Activated CD8-positive, alpha-beta memory T cell treated with anti-CD3 and anti-CD28 coated beads, Interleukin-2, amount 10 ng/mL, durations not matched to agents 7 days and 5 days (primary cell): ENCODE measurements at regions not wholly inside any gene's neighbourhood (a gene's known extent, or its start where the extent isn't known, plus 50 kb on each side); places are given as distances from the start of the nearest gene placed in this dataset.
"Not testable (repeated sequence)": the region's sequence is repeated elsewhere in the genome, so short reads cannot be mapped to it uniquely, and the experiment has no call there.

Experiments
- ATAC-seq: fragments of 150-1000 bp; cut with Tn5 transposase; one replicate; pipeline ENCODE4 v1.10.0; 2021; ENCODE audit warnings: moderate library complexity
- CTCF ChIA-PET: fragments of 350-600 bp; sonication (Branson Sonifier 250); formaldehyde crosslinking; loops from one replicate; lab custom pipeline; 2021; ENCODE audit warnings: antibody characterized with exemption; lab: Charles Lee
- DNase-seq: peaks from one replicate; pipeline ENCODE4 v3.0.0-alpha.2; 2020
- H3K27ac Mint-ChIP-seq: one replicate; pipeline ENCODE4 v1.8.0; 2021; ENCODE audit warnings: mild to moderate bottlenecking, mixed read lengths
- H3K27me3 Mint-ChIP-seq: one replicate; pipeline ENCODE4 v1.8.0; 2021; ENCODE audit warnings: mixed read lengths
- H3K36me3 Mint-ChIP-seq: one replicate; pipeline ENCODE4 v1.8.0; 2021; ENCODE audit warnings: mild to moderate bottlenecking, mixed read lengths
- H3K4me1 Mint-ChIP-seq: one replicate; pipeline ENCODE4 v1.8.0; 2021; ENCODE audit warnings: mixed read lengths
- H3K4me3 Mint-ChIP-seq: one replicate; pipeline ENCODE4 v1.8.0; 2021; ENCODE audit warnings: mild to moderate bottlenecking, moderate library complexity, mixed read lengths
- H3K9me3 Mint-ChIP-seq: one replicate; pipeline ENCODE4 v1.8.0; 2022; ENCODE audit warnings: low read depth, mixed read lengths

DNA sequence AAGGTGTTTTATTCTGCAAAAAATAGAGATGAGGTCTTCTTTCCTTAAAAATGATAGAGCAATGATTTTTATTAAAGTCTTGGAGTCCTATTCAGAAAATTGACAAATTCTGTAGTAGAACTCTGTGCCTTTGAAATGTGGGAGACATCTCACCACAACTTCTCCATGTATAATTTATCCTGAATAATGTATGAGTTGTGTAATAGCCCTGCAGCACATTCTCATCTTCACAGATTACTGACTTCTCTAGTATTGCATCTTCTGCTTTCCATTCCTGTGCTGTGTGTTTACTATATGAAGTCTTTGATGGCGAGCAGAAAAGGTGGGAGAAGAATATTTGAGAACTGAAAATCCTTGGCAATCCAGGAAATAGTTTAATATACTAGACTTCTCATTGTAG is 255.6 kb downstream of the TTC6 start:
- no peak overlapping the region for H3K4me3 Mint-ChIP-seq
- H3K27me3 Mint-ChIP-seq = peaks cover 2% of the 10 kb centered on the region
- no peak for DNase-seq
- no peak for ATAC-seq
- H3K9me3 Mint-ChIP-seq = no peaks in the 10 kb centered on the region
- no peak overlapping the region for H3K27ac Mint-ChIP-seq
- CTCF ChIA-PET = no interaction called here
- H3K4me1 Mint-ChIP-seq = no peaks in the 10 kb centered on the region
- H3K36me3 Mint-ChIP-seq = no peaks in the 10 kb centered on the region

DNA sequence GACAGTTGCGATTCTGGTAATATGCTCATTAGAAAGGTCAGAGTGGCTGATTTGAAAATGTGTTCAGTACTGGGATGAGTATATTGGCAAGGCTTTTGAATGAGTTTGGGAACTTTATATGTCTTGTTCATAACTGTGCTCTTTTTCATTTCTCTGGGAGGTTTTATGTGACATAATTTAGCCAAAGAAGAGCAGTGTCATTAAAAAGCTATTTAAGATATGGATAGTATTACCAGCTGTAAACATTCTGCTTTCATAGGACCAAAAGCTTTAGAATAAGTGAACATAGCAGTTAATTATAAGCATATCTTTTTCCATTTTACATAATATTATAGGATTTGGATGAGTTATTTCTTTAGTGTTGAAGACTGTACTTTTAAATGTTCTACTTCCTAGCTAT is 260.4 kb downstream of the TTC6 start:
- Mint-ChIP-seq H3K9me3 (no peaks in the 10 kb centered on the region), H3K4me3 (no peak overlapping the region), H3K36me3 (no peaks in the 10 kb centered on the region), H3K27ac (no peak overlapping the region), H3K27me3 (peaks cover 2% of the 10 kb centered on the region), H3K4me1 (no peaks in the 10 kb centered on the region)
- CTCF ChIA-PET = interaction anchor here (1.0 to 1.1 kb wide), 2 partner anchors 19 to 626 kb away, joined by 3 read pairs; no protein-coding TSS in a partner anchor
- DNase-seq (no peak), ATAC-seq (no peak)

DNA sequence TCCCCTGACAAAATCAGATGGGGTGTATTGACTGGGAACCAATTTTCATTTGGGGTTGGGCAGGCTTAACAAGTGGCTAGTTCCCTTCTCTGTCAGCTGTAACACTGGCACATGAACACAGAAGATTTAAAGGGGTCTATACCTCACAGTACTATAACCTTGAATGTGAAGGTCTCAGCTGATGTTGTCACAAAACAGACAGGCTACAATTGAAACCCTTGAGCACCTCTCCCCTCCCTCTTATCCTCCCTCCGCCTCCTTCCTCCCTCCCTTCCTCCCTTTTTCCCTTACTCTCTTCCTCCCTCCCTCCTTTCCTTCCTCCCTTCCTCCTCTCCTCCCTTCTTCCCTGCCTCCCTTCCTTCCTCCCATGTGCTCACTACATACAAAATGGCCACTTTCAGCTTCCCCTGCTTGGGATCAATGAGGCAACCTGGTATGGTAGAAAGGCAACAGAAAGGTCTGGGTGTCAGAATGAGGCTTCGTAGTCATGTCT is 262.4 kb downstream of the TTC6 start:
- Mint-ChIP-seq H3K36me3 (no peaks in the 10 kb centered on the region), H3K4me1 (no peaks in the 10 kb centered on the region), H3K27ac (no peak overlapping the region), H3K27me3 (no peaks in the 10 kb centered on the region), H3K9me3 (no peaks in the 10 kb centered on the region), H3K4me3 (no peak overlapping the region)
- CTCF ChIA-PET = no interaction called here
- DNase-seq (no peak), ATAC-seq (no peak)

DNA sequence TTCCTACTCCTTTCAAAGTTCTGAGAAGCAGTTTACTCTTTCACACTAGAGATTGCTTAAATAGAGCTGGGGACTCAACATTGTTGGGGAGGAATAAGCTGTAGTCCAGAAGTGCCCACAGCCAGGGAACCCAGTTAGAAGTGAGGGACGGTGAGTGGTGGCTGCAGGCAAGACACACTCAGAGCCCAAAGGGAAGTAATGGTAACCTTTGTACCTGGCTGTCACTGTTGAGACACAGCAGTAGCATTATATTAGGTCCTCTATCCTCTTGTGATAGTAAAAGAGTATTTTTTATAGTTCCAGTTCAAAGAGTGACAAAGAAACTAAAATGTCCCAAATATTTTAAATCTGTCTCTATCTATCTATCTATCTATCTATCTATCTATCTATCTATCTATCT is 263.3 kb downstream of the TTC6 start:
- Mint-ChIP-seq H3K27me3 (no peaks in the 10 kb centered on the region), H3K27ac (no peak overlapping the region), H3K9me3 (no peaks in the 10 kb centered on the region), H3K36me3 (no peaks in the 10 kb centered on the region), H3K4me3 (no peak overlapping the region), H3K4me1 (no peaks in the 10 kb centered on the region)
- DNase-seq (no peak), ATAC-seq (no peak)
- CTCF ChIA-PET = interaction anchor here (1.3 kb wide), 1 partner anchor 16 kb away, joined by 3 read pairs; no protein-coding TSS in a partner anchor

DNA sequence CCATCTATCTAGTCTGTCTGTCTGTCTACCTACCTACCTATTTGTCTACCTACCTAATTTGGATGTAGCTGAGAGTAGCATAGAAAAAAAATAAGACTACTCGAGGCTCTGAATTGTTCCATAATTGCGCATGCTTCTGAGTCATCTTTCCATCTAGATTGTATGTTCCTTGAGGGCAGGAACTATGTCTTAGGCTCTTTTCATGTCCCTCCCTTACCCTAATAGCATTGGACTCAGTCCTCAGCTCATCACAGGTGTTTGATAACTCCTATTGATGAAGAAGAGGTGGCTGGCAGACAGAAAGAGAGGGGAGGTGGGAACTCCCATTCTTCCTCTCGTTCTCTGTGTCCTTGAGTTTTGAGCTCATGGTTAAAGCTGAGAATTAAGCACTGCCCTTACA is 263.7 kb downstream of the TTC6 start:
- DNase-seq (no peak), ATAC-seq (no peak)
- Mint-ChIP-seq H3K9me3 (no peaks in the 10 kb centered on the region), H3K36me3 (no peaks in the 10 kb centered on the region), H3K27ac (no peak overlapping the region), H3K4me1 (no peaks in the 10 kb centered on the region), H3K27me3 (no peaks in the 10 kb centered on the region), H3K4me3 (no peak overlapping the region)
- CTCF ChIA-PET = interaction anchor here (1.3 kb wide), 1 partner anchor 16 kb away, joined by 3 read pairs; no protein-coding TSS in a partner anchor

DNA sequence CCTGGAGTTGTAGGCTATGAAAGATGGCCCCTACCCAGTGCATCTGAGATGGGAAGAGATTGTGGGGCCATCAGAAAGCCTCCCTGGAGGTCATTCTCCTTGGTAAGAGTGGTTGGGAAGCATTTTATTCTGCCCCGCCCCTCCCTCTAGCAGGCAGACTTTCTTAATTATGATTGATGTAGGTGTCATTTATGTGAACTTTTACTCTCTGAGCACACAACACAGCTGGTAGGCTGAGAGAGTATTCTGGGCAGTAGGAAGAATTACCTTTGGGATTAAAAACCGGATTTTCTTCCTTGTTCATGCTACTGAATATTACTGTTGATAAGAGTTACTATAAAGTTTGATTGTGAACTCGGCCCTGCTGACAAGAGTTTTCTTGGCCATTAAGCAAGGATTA is 266.8 kb downstream of the TTC6 start:
- no peak overlapping the region for H3K4me3 Mint-ChIP-seq
- H3K36me3 Mint-ChIP-seq = no peaks in the 10 kb centered on the region
- no peaks in the 10 kb centered on the region for H3K27me3 Mint-ChIP-seq
- no peak overlapping the region for H3K27ac Mint-ChIP-seq
- H3K4me1 Mint-ChIP-seq = peaks cover 3% of the 10 kb centered on the region
- CTCF ChIA-PET = no interaction called here
- no peaks in the 10 kb centered on the region for H3K9me3 Mint-ChIP-seq
- DNase-seq (no peak), ATAC-seq (no peak)

DNA sequence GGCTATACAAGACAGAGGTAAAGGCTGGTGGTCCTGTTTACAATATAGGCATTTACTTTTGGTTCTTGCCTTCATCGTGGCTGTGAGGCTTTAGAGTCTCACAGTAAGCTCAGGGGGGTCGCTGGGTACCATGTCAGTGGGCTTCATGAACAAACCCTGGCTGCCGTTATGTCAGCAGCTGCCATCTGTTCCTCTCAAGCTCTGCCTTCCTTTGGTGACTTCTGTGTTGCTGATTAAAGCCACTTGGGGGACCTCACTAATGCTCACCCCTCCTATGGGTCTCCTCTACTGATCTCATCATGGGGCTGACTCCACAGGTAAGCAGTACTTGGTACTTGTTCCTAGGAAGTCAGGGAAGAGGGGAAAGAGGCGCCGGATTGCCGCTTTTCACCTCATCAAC is 268.7 kb downstream of the TTC6 start:
- H3K4me3 Mint-ChIP-seq = no peak overlapping the region
- peaks cover 3% of the 10 kb centered on the region for H3K4me1 Mint-ChIP-seq
- ATAC-seq = no peak
- H3K27me3 Mint-ChIP-seq = no peaks in the 10 kb centered on the region
- no peak overlapping the region for H3K27ac Mint-ChIP-seq
- CTCF ChIA-PET = no interaction called here
- H3K36me3 Mint-ChIP-seq = no peaks in the 10 kb centered on the region
- no peak for DNase-seq
- H3K9me3 Mint-ChIP-seq = no peaks in the 10 kb centered on the region

DNA sequence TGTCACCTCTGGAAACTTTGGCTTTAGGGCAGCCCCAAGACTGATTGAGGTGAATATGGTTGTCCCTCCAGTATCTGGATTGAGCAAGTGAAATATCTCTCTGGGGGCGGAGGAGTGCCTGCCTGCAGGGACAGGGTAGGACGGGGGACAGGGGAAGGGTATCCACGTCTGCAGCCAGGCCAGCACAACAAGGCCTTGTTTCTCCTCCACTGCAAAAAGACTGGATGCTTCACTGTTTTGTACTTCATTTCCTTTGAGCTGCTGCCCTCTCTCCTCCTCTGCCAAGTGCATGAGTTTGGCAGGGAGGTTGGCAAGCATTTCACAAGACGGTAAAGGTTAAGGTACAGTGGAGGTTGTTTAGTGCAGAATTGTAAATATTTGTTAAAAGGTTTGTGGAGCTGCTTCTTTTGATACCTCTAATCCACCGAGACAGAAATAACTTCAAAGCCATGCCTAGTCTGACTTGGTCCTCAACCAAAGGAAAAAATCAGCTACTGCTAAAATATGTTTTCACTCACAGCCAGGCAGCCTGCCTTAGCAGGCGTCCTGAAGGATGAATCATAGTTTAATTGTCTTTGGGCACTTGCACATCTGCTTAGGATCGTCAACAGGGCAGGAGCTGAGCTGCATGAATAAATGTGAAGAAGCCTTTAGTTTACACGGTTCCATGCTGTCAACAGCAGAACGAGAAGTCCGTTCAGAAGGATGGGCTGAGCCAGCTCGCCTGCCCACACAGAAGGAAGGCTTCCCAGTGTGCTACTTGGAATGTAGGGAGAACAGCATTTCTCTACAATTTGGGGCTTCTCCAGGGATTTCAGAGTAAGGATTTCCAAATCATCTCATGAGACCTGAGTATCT is 269.7 kb downstream of the TTC6 start:
- DNase-seq = no peak
- Mint-ChIP-seq H3K4me1 (peaks cover 3% of the 10 kb centered on the region), H3K27me3 (no peaks in the 10 kb centered on the region), H3K36me3 (no peaks in the 10 kb centered on the region), H3K27ac (no peak overlapping the region), H3K9me3 (no peaks in the 10 kb centered on the region), H3K4me3 (no peak overlapping the region)
- CTCF ChIA-PET = interaction anchor here (0.8 kb wide), 1 partner anchor 10 kb away, joined by 3 read pairs; no protein-coding TSS in a partner anchor
- no peak for ATAC-seq

DNA sequence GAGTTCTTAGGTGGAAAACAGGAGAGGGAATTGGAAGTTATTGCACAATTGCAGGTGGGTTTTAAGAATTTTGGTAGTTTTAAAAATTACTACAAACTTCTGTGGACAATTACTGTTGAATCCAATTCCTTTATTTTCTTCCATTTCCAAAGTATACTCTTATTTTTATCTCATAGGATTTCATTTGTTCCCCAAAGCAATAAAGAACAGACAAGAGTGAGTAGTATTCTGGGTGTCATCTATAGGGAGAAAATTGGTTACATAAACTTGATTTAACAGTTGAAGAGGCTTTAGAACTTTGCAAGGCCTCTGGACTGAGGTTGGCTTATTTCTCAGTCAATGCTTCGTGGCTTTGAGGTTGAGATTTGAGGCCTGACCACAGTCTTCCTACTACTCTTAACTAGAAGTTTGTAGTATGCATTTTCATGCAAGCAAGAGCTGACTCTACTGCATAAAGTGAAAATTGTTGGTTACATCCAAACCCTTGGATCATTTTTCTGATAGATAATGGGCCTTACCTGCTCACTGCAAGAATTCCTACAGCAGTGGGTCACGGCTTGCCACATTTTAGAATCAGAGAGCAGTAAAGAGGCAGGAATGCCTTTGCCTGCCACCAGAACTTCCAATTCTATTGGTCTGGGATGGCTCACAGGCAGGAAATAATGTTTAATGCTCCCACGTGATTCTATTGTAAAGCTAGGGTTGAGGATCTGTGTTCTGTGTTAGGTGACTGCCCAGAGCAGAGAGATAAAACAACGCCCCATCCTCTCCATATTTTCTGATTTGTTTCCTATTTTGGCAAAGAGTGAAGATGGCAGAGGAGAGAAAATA is 270.5 kb downstream of the TTC6 start:
- H3K27me3 Mint-ChIP-seq = no peaks in the 10 kb centered on the region
- DNase-seq (no peak), ATAC-seq (no peak)
- H3K9me3 Mint-ChIP-seq = no peaks in the 10 kb centered on the region
- H3K4me3 Mint-ChIP-seq = no peak overlapping the region
- CTCF ChIA-PET = interaction anchor here (0.8 kb wide), 1 partner anchor 9 kb away, joined by 3 read pairs; no protein-coding TSS in a partner anchor
- H3K4me1 Mint-ChIP-seq = peaks cover 3% of the 10 kb centered on the region
- H3K36me3 Mint-ChIP-seq = no peaks in the 10 kb centered on the region
- H3K27ac Mint-ChIP-seq = no peak overlapping the region

DNA sequence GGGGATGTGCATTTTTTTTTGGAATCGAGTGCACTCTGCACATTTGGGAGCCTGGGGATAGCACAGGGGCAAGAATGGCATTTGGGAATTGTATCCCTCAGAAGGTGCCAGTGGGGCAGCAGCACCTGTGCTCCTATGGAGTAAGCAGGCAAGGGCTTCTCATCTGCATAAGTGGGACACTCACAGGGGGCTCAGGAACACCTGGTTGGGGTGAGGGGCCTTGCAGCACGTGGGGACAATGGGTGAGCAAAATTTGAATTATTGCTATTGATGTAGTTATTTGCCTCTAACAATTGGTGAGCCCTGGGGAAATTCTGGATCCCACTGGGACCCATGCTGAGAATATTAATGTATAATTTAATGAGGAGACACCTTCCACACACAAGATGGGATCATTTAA is 274.2 kb downstream of the TTC6 start:
- Mint-ChIP-seq H3K27ac (no peak overlapping the region), H3K9me3 (no peaks in the 10 kb centered on the region), H3K4me3 (no peak overlapping the region), H3K27me3 (no peaks in the 10 kb centered on the region), H3K36me3 (no peaks in the 10 kb centered on the region), H3K4me1 (peaks cover 7% of the 10 kb centered on the region)
- CTCF ChIA-PET = no interaction called here
- ATAC-seq (no peak), DNase-seq (no peak)

DNA sequence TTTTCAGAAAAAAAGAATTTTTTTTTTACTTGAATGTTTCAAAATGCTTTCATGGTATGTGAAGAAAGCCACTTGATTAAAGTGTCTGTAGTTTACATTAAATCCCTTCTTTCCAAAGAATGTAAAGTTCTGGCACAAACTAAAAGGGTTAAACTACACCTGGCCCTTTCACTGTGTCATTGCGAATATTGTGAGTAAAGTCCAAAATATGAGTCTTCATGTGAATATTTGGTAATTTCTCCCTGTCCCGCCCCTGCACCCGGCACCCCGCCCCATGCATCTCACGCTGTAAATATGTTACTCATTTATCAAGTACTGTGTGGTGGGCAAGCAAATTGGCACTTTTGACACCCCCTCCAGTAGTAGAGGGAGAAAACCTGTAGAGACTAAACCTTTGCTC is 274.7 kb downstream of the TTC6 start:
- no peak for DNase-seq
- Mint-ChIP-seq H3K9me3 (no peaks in the 10 kb centered on the region), H3K36me3 (no peaks in the 10 kb centered on the region), H3K27me3 (no peaks in the 10 kb centered on the region), H3K27ac (no peak overlapping the region), H3K4me1 (peaks cover 11% of the 10 kb centered on the region), H3K4me3 (no peak overlapping the region)
- CTCF ChIA-PET = no interaction called here
- no peak for ATAC-seq

DNA sequence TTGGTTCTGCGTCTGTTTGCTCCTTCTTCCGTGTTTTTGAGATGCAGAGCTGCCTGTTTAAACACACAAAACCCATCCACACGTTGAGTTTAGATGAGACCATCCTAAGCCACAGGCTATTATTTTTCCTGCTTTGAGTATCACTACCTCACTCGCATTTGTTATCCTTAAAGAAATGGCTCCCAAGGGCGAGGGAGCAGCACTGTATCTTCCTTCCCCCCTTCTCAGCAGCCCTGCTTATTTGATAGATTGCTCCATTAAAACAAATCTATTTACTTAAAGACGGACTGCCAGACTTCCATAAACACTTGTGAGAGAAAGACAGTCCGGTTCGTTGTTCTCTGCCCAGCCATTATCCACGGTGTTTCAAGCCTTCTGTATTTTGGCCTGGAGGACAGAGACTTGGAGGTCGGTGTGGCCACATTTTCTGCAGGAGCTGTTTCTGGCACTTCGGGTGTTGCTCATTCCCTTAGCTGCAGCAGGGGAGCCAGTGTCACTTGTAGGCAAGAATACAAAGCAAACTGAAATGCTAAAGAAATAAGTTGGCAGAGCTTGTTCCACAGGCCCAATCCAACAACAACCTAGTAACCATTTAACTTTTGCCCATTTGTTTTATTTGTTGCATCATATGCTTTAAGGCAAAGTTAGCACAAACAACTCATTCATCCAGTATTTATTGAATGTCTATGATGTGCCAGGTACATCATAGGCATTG is 275.4 kb downstream of the TTC6 start:
- H3K9me3 Mint-ChIP-seq = no peaks in the 10 kb centered on the region
- no peaks in the 10 kb centered on the region for H3K36me3 Mint-ChIP-seq
- no peak overlapping the region for H3K27ac Mint-ChIP-seq
- H3K27me3 Mint-ChIP-seq = no peaks in the 10 kb centered on the region
- peaks cover 10% of the 10 kb centered on the region for H3K4me1 Mint-ChIP-seq
- DNase-seq = no peak
- no peak overlapping the region for H3K4me3 Mint-ChIP-seq
- CTCF ChIA-PET = no interaction called here
- ATAC-seq = no peak

DNA sequence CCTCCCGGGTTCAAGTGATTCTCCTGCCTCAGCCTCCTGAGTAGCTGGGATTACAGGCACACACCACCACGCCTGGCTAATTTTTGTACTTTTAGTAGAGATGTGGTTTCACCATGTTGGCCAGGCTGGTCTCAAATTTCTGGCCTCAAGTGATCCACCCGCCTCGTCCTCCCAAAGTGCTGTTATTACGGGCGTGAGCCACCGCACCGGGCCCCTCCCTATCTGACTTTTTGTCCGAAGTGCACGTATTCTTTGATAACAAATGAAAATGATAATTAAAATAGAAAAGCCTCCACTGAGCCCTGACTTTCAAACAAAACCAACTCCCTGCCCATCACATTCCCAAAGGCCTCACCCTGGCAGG is 278.6 kb downstream of the TTC6 start:
- not testable (repeated sequence) for H3K27ac Mint-ChIP-seq, H3K4me3 Mint-ChIP-seq

More for the DNA sequence above, 278.6 kb downstream of the TTC6 start:
- not testable (repeated sequence) for DNase-seq, ATAC-seq, H3K27me3 Mint-ChIP-seq, H3K36me3 Mint-ChIP-seq, H3K9me3 Mint-ChIP-seq, H3K4me1 Mint-ChIP-seq
- CTCF ChIA-PET = interaction anchor here (0.9 to 2.0 kb wide), 10 partner anchors 9 to 954 kb away, joined by 3 to 9 read pairs (median 4); no protein-coding TSS in a partner anchor
